Adrenal gland (tissue), 9 donors: ENCODE measurements at regions not wholly inside any gene's neighbourhood (a gene's known extent, or its start where the extent isn't known, plus 50 kb on each side); places are given as distances from the start of the nearest gene placed in this dataset.
"Not testable (repeated sequence)": the region's sequence is repeated elsewhere in the genome, so short reads cannot be mapped to it uniquely, and the experiment has no call there.

Source experiments
- DNase-seq, 7 donors: peaks; one replicate each; pipeline ENCODE4 v3.0.0-alpha.2; 2019 to 2020
- H3K27ac ChIP-seq, 5 donors: fragments of 200-600 bp; sonication (generic) in 4 of 5; 1 replicate in 3 of 5; 2 replicates in 2 of 5; pipeline versions ENCODE4 v1.5.1 to v1.8.0; 2016 to 2020; ENCODE audit warnings: mild to moderate bottlenecking in 1 of 5
- H3K27me3 ChIP-seq: fragments of 200-600 bp; 2 replicates; pipeline ENCODE4 v1.8.0; 2021
- H3K36me3 ChIP-seq, 2 donors: fragments of 200-600 bp; replicated peaks in 1 of 2; 1 replicate in 1 of 2; 2 replicates in 1 of 2; pipeline versions ENCODE4 v1.5.1 to v1.8.0; 2018 to 2022
- H3K4me1 ChIP-seq, 2 donors: fragments of 200-600 bp; replicated peaks in 1 of 2; 1 replicate in 1 of 2; 2 replicates in 1 of 2; pipeline versions ENCODE4 v1.5.1 to v1.8.0; 2018 to 2021
- H3K4me3 ChIP-seq, 4 donors: fragments of 200-600 bp; sonication (generic) in 3 of 4; one replicate each; pipeline ENCODE4 v1.5.1; 2016 to 2018
- H3K9me3 ChIP-seq, 3 donors: fragments of 200-600 bp; sonication (generic) in 1 of 3; replicated peaks in 1 of 3; 1 replicate in 2 of 3; 2 replicates in 1 of 3; pipeline versions ENCODE4 v1.5.1 to v1.8.0; 2016 to 2021
- POLR2A ChIP-seq, 2 donors: fragments of 450-650 bp; IDR thresholded peaks; one replicate each; pipeline ENCODE4 v1.6.1; 2017; ENCODE audit warnings: antibody characterized with exemption in 2 of 2, mild to moderate bottlenecking in 2 of 2, moderate library complexity in 1 of 2
- WGBS, 4 donors: extraction: QIAGEN DNeasy Blood & Tissue Kit in 2 of 4; methylation state at CpG; one replicate each; pipeline versions ENCODE4 v1.1.5 to v1.1.7; 2013 to 2017; 5-methylcytosine and 5-hydroxymethylcytosine counted together
- intact Hi-C, 2 donors: fragments of 100-400 bp; cut with DNase I; formaldehyde crosslinking; loops; one replicate each; pipeline versions ENCODE4 v1.14.1 to v1.15.0; 2022 to 2023
- TF ChIP-seq, protein P1 (sequence below), 6 experiments: fragments of 450-650 bp in 4 of 6; fragments of 200-600 bp in 2 of 6; sonication (generic) in 1 of 6; IDR thresholded peaks; 1 replicate in 5 of 6; 2 replicates in 1 of 6; pipeline versions ENCODE4 v1.5.1 to v1.8.0; 2016 to 2021; ENCODE audit warnings: antibody characterized with exemption in 6 of 6, mild to moderate bottlenecking in 2 of 6, moderate library complexity in 1 of 6
- donor health status: healthy with polysubstance abuse.
- donor health status: Bipolar disorder and iron deficiency.
- donor health status: DM: yes; HTN: yes; CAD: no.
- donor health status: DM: no; HTN: no; CAD: no.
- donor health status: DM: no; HTN: no; CAD: no.

DNA sequence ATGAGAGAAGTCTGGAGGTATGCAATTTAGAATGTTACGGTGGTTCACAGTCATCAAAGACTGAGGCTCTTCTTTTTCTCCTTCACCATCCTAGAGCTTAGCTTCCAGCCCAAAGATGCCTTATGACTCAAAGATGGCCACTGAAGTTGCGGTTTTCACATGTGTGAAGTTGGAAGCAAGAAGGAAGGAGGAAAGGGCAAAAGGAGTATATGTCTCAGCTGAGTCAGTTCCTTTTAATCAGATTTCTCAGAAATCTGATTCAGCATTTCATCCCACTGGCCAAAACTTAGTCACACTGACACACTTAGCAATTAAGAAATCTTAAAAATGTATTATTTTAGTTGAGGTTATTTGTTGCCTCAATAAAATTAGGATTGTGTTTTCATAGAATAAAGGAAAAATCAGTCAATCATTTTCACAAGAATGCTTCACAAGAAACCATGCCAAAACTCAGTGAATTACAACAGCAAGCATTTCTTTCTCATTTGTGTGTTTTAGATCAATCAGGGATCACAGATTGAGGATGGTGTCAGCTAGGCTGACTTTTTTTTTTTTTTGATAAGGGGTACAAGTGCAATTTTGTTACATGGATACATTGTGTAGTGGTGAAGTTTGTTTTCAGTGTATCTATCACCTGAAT lies 211.1 kb upstream of the GADL1 start:
- intact Hi-C loops, result no loop called here
- Histone ChIP-seq H3K9me3 (no peaks in the 10 kb centered on the region), H3K36me3 (no peaks in the 10 kb centered on the region), H3K4me3 (no peak overlapping the region), H3K4me1 (peaks cover 0 to 5% of the 10 kb centered on the region in 2 donors), H3K27ac (no peak overlapping the region), H3K27me3 (no peaks in the 10 kb centered on the region)
- TF ChIP-seq POLR2A (IDR thresholded peaks at IDR 0.05), result no peak
- TF ChIP-seq, protein P1, sequence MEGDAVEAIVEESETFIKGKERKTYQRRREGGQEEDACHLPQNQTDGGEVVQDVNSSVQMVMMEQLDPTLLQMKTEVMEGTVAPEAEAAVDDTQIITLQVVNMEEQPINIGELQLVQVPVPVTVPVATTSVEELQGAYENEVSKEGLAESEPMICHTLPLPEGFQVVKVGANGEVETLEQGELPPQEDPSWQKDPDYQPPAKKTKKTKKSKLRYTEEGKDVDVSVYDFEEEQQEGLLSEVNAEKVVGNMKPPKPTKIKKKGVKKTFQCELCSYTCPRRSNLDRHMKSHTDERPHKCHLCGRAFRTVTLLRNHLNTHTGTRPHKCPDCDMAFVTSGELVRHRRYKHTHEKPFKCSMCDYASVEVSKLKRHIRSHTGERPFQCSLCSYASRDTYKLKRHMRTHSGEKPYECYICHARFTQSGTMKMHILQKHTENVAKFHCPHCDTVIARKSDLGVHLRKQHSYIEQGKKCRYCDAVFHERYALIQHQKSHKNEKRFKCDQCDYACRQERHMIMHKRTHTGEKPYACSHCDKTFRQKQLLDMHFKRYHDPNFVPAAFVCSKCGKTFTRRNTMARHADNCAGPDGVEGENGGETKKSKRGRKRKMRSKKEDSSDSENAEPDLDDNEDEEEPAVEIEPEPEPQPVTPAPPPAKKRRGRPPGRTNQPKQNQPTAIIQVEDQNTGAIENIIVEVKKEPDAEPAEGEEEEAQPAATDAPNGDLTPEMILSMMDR (IDR thresholded peaks at IDR 0.05), result no peak
- WGBS, 4 donors, result 40 to 65% (median 51%) methylated on average over 2 of the region's 2 CpGs
- peak in 2 of 7 donors; percentile 12 to 36 for DNase-seq

DNA sequence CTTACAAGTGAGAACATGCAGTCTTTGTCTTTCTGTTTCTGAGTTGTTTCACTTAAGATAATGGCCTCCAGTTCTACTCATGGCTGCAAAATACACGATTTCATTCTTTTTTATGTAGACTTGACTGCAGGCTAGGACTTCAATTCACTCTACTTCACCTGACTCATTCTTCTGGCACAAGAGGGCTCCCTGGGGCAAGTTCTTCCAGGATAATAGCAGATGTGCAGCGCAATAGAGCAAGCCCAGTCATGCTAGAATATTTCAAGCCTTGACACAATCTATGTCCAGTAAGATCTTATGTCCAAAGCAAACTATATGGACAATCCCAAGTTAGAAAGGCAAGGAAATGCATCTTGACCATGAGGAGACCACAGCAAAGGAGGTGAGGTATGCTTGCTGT lies 211.7 kb upstream of the GADL1 start:
- Histone ChIP-seq H3K4me3 (no peak overlapping the region), H3K4me1 (peaks cover 0 to 5% of the 10 kb centered on the region in 2 donors), H3K9me3 (no peaks in the 10 kb centered on the region), H3K27me3 (no peaks in the 10 kb centered on the region), H3K36me3 (no peaks in the 10 kb centered on the region), H3K27ac (no peak overlapping the region)
- 79 to 95% (median 91%) methylated on average over 2 of the region's 2 CpGs for WGBS, 4 donors
- TF ChIP-seq, protein P1 (IDR thresholded peaks at IDR 0.05), result no peak
- TF ChIP-seq POLR2A (IDR thresholded peaks at IDR 0.05), result no peak
- peak in 1 of 7 donors; percentile 17 for DNase-seq
- intact Hi-C loops, result no loop called here

- Histone ChIP-seq H3K4me3 (no peak overlapping the region), H3K4me1 (peaks cover 0 to 5% of the 10 kb centered on the region in 2 donors), H3K9me3 (no peaks in the 10 kb centered on the region), H3K27ac (no peak overlapping the region), H3K27me3 (no peaks in the 10 kb centered on the region), H3K36me3 (no peaks in the 10 kb centered on the region)
- DNase-seq, result no peak
- TF ChIP-seq POLR2A (IDR thresholded peaks at IDR 0.05), result no peak
- TF ChIP-seq, protein P1 (IDR thresholded peaks at IDR 0.05), result no peak
- WGBS, 4 donors, result 90 to 95% (median 92%) methylated on average over 2 of the region's 2 CpGs
- intact Hi-C loops, result no loop called here
Measured at GRCh38 chr3:31106912-31107311, 212.5 kb upstream of the GADL1 start.

- Histone ChIP-seq H3K27ac (no peak overlapping the region), H3K9me3 (no peaks in the 10 kb centered on the region), H3K4me1 (no peaks in the 10 kb centered on the region), H3K36me3 (no peaks in the 10 kb centered on the region), H3K4me3 (no peak overlapping the region), H3K27me3 (no peaks in the 10 kb centered on the region)
- intact Hi-C loops, result no loop called here
- no peak for TF ChIP-seq POLR2A (IDR thresholded peaks at IDR 0.05)
- TF ChIP-seq, protein P1 (IDR thresholded peaks at IDR 0.05), result no peak
- WGBS, 4 donors, result 81 to 93% (median 89%) methylated on average over 1 of the region's 1 CpG
- no peak for DNase-seq
Measured at GRCh38 chr3:31114929-31115283, 220.4 kb upstream of the GADL1 start.

DNA sequence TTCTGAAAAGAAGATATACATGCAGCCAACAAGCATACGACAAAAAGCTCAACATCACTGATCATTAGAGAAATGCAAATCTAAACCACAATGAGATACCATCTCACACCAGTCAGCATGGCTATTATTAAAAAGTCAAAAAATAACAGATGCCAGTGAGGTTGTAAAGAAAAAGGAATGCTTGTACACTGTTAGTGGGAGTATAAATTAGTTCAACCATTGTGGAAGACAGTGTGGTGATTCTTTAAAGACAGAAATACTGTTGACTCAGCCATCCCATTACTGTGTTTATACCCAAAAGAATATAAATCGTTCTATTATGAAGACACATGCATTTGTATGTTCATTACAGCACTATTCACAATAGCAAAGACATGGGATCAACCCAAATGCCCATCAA lies 221.1 kb upstream of the GADL1 start:
- H3K4me1 ChIP-seq, H3K4me3 ChIP-seq, DNase-seq, H3K27ac ChIP-seq, H3K9me3 ChIP-seq, intact Hi-C loops, H3K27me3 ChIP-seq, H3K36me3 ChIP-seq: not testable (repeated sequence)
- WGBS, 4 donors, result 80 to 93% (median 83%) methylated on average over 2 of the region's 2 CpGs
